ENCODE measurements at regions not wholly inside any gene's neighbourhood (a gene's known extent, or its start where the extent isn't known, plus 50 kb on each side); places are given as distances from the start of the nearest gene placed in this dataset.

GRCh38 chr16:87177673-87178072 lies 139.5 kb downstream of the C16orf95 start:
- TF ChIP-seq GATA2 (IDR thresholded peaks at IDR 0.05; ENCODE audit: low read depth, low read length) = no peak
- TF ChIP-seq GATA3 (IDR thresholded peaks at IDR 0.05; ENCODE audit: low read depth, low read length) = no peak

- TF ChIP-seq GATA2 (IDR thresholded peaks at IDR 0.05; ENCODE audit: low read depth, low read length) = no peak
- TF ChIP-seq GATA3 (IDR thresholded peaks at IDR 0.05; ENCODE audit: low read depth, low read length) = no peak
Measured at GRCh38 chr16:87178177-87178863, 138.9 kb downstream of the C16orf95 start.

GRCh38 chr16:87178977-87179376 lies 138.2 kb downstream of the C16orf95 start:
- TF ChIP-seq GATA3 (IDR thresholded peaks at IDR 0.05; ENCODE audit: low read depth, low read length) = no peak
- no peak for TF ChIP-seq GATA2 (IDR thresholded peaks at IDR 0.05; ENCODE audit: low read depth, low read length)

- TF ChIP-seq GATA2 (IDR thresholded peaks at IDR 0.05; ENCODE audit: low read depth, low read length) (no peak), GATA3 (IDR thresholded peaks at IDR 0.05; ENCODE audit: low read depth, low read length) (no peak)
Measured at GRCh38 chr16:87180069-87180468, 137.1 kb downstream of the C16orf95 start.

- TF ChIP-seq GATA3 (IDR thresholded peaks at IDR 0.05; ENCODE audit: low read depth, low read length) = no peak
- no peak for TF ChIP-seq GATA2 (IDR thresholded peaks at IDR 0.05; ENCODE audit: low read depth, low read length)
Measured at GRCh38 chr16:87182759-87183158, 134.4 kb downstream of the C16orf95 start.

- TF ChIP-seq GATA3 (IDR thresholded peaks at IDR 0.05; ENCODE audit: low read depth, low read length) = no peak
- TF ChIP-seq GATA2 (IDR thresholded peaks at IDR 0.05; ENCODE audit: low read depth, low read length) = no peak
Measured at GRCh38 chr16:87183647-87184046, 133.5 kb downstream of the C16orf95 start.

- TF ChIP-seq GATA3 (IDR thresholded peaks at IDR 0.05; ENCODE audit: low read depth, low read length) = no peak
- TF ChIP-seq GATA2 (IDR thresholded peaks at IDR 0.05; ENCODE audit: low read depth, low read length) = no peak
Measured at GRCh38 chr16:87185308-87185707, 131.9 kb downstream of the C16orf95 start.

GRCh38 chr16:87185983-87186382 lies 131.2 kb downstream of the C16orf95 start:
- TF ChIP-seq GATA2 (IDR thresholded peaks at IDR 0.05; ENCODE audit: low read depth, low read length) (no peak), GATA3 (IDR thresholded peaks at IDR 0.05; ENCODE audit: low read depth, low read length) (no peak)

GRCh38 chr16:87186446-87186845 lies 130.7 kb downstream of the C16orf95 start:
- TF ChIP-seq GATA2 (IDR thresholded peaks at IDR 0.05; ENCODE audit: low read depth, low read length) = no peak
- TF ChIP-seq GATA3 (IDR thresholded peaks at IDR 0.05; ENCODE audit: low read depth, low read length) = no peak

- TF ChIP-seq GATA2 (IDR thresholded peaks at IDR 0.05; ENCODE audit: low read depth, low read length) (no peak), GATA3 (IDR thresholded peaks at IDR 0.05; ENCODE audit: low read depth, low read length) (no peak)
Measured at GRCh38 chr16:87186876-87187533, 130.2 kb downstream of the C16orf95 start.

GRCh38 chr16:87188104-87188503 lies 129.1 kb downstream of the C16orf95 start:
- TF ChIP-seq GATA2 (IDR thresholded peaks at IDR 0.05; ENCODE audit: low read depth, low read length) = no peak
- no peak for TF ChIP-seq GATA3 (IDR thresholded peaks at IDR 0.05; ENCODE audit: low read depth, low read length)

GRCh38 chr16:87189426-87189825 lies 127.8 kb downstream of the C16orf95 start:
- TF ChIP-seq GATA2 (IDR thresholded peaks at IDR 0.05; ENCODE audit: low read depth, low read length) (no peak), GATA3 (IDR thresholded peaks at IDR 0.05; ENCODE audit: low read depth, low read length) (no peak)

GRCh38 chr16:87190288-87191230 lies 126.6 kb downstream of the C16orf95 start:
- TF ChIP-seq GATA3 (IDR thresholded peaks at IDR 0.05; ENCODE audit: low read depth, low read length) (no peak), GATA2 (IDR thresholded peaks at IDR 0.05; ENCODE audit: low read depth, low read length) (no peak)

GRCh38 chr16:87192452-87193073 lies 124.6 kb downstream of the C16orf95 start:
- no peak for TF ChIP-seq GATA2 (IDR thresholded peaks at IDR 0.05; ENCODE audit: low read depth, low read length)
- no peak for TF ChIP-seq GATA3 (IDR thresholded peaks at IDR 0.05; ENCODE audit: low read depth, low read length)
